GM12892 (cell line): ENCODE measurements at regions not wholly inside any gene's neighbourhood (a gene's known extent, or its start where the extent isn't known, plus 50 kb on each side); places are given as distances from the start of the nearest gene placed in this dataset.

Source experiments
- POLR2A ChIP-seq: IDR thresholded peaks from 2 replicates; pipeline ENCODE4 v1.6.1; 2011; ENCODE audit warnings: low read depth, low read length, control low read depth
- POLR2AphosphoS5 ChIP-seq: IDR thresholded peaks from 2 replicates; pipeline ENCODE4 v1.6.1; 2011; ENCODE audit warnings: low read depth, low read length, control low read depth
- TAF1 ChIP-seq: IDR thresholded peaks from 2 replicates; pipeline ENCODE4 v1.6.1; 2011; ENCODE audit warnings: low read depth, mild to moderate bottlenecking, control low read depth, low read length, borderline replicate concordance

GRCh38 chr10:121042342-121042741 lies 191.2 kb downstream of the WDR11 start:
- TF ChIP-seq POLR2A (no peak), POLR2AphosphoS5 (no peak), TAF1 (no peak)
